ENCODE measurements at regions not wholly inside any gene's neighbourhood (a gene's known extent, or its start where the extent isn't known, plus 50 kb on each side); places are given as distances from the start of the nearest gene placed in this dataset.
A peak's percentile ranks its signal among the peaks of the same experiment; 100 is the strongest.
"Not testable (repeated sequence)": the region's sequence is repeated elsewhere in the genome, so short reads cannot be mapped to it uniquely, and the experiment has no call there.

DNA sequence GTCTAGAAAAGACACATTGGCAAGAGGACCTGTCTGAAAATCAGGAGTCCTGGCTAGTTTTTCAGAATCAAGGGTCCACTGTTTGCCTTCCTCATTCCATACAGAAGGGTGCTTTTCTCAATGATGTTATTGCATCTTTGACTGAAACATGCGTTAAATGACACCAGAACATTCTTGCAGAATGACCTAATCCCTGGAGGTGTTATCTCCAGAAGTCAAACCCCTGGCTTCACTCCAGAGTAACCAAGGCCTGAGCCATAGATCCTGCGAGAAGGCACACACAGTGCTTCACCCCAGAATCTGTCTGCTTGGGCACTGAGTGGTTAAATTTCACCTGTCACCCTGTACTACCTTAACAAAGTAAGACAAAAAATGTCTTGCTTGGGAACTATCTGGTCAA is 1055.2 kb upstream of the FANCL start:
- DNase-seq: no peak

DNA sequence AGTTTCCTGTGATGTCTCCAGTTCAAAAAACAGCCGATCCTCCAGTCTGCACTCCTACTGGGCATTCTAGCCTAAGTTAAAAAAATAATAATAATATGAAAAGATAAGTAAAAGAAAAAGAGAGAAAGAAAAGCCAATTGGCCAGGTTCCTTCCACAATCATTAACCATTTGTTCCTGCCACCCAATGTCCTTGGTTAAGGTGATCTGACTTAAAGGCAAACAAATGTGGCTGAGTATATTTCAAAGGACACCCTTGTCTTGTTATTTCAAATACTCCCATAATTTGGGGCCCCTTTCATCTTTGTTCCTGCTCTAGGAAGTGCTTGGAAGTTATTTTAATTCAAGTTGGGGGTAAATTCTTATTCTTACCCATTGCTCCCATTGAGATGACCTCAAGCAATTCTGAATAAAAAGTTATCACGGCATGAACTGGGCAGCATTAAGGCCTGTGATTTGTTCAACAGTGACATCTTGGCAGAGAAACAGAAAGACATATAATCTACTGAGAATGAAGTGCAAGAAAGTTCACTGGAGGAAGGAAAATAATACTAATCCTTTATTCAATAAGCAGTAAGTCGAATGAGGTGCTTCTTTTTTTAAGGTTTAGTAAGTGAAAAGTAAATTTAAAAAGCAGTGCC is 1054.5 kb upstream of the FANCL start:
- DNase-seq: no peak

DNA sequence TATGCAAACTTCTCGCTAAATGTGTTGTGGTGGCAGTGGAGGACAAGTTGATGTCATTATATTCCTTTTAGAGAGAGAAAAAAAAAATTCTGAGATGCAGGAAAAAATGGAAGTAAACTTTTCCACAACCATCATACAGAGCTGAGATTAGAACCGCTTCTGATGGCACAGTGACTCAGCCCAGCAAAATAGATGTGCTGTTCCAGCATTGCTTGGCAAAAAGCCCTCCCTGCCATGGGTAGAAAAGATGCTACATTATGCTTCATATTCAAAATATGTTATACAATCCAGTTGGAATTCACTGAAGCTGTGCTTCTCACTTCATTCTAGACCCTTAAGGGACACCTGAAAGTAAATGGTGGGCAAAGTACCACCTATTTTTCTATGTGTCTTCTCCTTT is 1047.6 kb upstream of the FANCL start:
- no peak for DNase-seq

GRCh38 chr2:59282374-59283057 is 1041.4 kb upstream of the FANCL start:
- DNase-seq: no peak

DNA sequence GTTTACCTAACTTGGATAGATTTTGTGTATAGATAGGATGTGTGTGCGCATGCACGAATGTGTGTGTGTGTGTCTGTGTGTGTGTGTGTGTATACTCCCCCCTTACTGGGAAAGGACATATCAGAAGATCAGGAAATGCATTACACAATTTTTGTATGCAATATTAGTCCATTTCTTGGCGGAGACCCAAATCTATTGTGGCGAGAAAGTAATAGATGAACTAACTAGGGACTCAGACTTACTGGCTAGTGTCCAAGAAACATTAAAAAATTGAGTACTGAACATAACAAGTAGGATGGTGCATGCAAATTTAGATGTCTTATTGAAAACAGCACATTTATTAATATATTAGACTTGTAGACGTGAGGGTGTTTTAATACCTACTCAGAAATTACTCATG is 1036.5 kb upstream of the FANCL start:
- DNase-seq: peak; percentile 17

DNA sequence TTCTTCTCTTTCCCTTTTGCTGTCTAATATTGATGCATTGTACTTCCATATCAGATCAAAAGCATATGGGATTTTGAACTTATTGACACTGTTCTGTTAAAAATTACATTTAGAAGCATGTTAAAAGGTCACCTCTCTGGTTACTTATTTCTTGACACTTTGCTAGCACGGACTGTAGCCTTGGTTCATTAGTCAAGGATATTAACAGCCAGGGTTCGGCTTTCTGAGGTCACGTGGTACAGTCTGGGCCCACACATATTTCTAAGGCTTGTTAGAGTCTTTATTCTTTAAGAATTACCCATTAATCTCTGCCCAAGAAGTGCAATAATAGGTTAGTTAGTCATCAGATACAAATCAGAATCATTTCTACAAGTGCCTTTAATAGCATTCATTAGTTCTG is 1035.8 kb upstream of the FANCL start:
- DNase-seq: no peak

DNA sequence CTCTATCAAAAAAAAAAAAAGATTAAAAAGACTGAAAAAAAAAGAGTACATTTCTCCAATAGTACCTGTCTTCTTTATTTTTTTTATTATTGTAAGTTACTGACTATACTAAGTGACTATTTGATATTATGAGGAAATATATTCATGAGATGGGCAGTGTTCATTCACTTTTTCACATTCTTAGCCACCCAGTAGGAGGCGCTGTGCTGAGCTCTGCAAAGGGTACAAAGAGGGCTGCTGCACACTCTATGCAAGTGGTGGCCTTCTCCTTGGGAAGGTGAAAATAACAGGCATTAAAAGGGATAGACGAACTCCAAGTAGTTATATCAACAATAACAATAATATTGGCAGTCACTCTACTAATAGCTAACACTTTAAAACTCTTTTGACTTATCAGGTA is 1034.9 kb upstream of the FANCL start:
- DNase-seq: peak; percentile 4

- DNase-seq: no peak
Observed at GRCh38 chr2:59266453-59266852, 1025.3 kb upstream of the FANCL start.

GRCh38 chr2:59259913-59260312 is 1018.8 kb upstream of the FANCL start:
- no peak for DNase-seq

- DNase-seq: no peak
Observed at GRCh38 chr2:59256290-59256689, 1015.2 kb upstream of the FANCL start.

DNA sequence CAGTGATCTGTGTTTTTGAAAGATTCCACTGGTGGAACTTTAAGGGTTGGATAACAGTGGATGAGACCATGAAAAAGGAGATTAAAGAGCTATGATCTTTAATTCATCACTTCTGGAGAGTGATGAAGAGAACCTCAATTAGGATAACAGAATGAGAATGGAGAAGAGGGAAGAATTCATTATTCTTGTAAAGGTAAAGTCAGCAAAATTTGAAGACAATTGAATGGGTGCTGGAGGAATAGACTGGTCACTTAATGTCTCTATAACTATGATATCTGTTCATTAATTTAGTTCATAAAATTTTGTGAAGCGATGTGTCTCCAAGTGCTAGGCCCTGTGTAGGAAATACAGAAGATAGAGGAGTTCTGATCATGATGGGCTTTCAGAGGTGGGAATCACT is 1013.2 kb upstream of the FANCL start:
- DNase-seq: no peak

DNA sequence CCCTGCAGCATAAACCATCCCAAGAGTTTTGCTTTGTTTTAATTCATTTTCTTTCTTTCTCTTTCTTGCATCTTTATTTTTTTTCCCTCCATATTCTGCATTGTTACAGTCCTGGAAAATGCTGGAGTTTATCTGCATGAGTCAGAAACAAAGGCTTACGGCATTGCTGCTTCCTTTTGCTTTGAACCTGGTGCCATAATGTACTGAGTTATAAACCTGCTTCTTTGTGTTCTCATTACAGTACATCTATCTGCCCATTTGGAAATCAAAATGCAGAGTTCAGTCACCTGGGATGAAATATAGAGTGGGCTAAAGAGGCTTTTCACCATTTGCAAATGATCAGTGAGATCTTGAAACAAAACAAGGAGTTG is 1009.2 kb upstream of the FANCL start:
- no peak for DNase-seq

DNA sequence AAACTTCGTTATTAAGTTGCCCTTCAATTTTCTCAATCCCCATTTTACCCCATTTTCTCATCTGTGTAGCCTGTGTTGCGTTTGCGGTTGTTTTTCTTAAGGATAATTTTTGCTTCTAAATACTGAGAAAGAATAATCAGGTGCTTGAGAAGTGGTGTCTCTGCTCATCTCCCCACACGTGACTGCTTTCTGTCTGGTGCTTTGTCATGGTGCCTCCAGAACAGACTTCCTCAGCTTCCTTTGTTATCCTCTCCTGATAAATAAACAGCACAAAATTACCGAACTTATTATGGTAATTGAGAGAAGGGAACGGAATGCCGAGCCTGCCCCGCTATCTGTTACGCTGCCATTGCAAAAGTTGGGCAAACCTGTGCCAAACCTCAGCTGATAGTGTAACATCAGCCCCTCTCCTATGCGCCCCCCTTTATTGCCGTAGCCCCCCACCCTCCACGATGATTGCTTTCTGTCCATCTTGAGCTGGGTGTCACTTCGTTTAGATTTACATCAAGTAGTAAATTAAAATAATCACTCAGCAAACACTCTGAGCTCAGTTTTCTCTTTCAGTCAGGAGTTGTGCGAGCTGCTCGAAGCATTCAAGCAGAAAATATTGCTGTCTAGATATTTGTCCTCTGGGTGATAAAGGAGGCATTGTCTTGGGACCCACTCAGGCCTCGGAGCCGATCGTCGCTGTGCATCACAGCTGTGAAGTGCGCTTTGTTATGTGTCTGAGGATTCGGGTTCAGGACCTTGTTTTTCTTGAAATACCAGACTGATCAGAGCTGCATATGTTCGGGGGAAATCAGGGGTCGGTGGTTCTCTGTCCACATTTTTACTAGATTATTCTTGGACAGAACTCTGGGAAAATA is 1008.5 kb upstream of the FANCL start:
- no peak for DNase-seq

DNA sequence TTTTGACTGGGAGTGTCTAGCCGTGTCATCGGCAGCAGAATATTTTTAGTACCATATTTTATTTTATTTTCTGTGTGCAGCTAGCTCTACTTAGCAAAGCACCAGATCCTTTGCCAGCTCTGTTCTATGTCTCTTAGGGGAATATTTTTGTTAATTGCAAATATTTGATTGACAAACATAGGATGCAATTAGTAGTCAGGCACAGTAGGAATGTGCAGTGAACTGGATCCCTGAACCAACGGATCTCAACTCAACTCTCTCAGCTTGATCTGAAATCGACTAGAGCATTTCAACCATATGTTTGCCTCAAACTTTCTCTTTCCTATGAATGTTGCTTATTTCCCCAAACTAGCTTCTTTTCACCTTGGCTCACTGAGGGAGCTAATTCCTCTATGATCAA is 998.0 kb upstream of the FANCL start:
- DNase-seq: no peak

- no peak for DNase-seq
Observed at GRCh38 chr2:59237311-59237710, 996.2 kb upstream of the FANCL start.

DNA sequence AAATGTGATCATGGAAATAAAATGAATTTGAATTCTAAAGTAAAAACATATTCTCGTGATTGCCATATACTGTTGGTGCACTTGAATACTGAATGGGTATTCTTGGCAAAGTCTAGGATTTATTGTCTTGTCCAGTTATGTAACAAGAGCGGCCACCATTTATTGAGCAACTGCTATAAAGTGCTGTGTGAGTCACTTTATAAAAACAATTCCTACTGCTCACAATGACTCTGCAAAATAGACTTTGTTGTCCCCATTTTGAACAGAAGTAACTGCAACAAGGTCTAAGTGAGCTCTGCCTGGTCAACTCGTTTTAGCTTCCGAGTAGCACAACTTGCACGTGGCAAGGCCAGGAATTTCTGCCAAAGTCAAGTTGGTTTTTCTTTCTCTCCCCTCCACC is 995.6 kb upstream of the FANCL start:
- no peak for DNase-seq

GRCh38 chr2:59233920-59234319 is 992.8 kb upstream of the FANCL start:
- DNase-seq: no peak

- DNase-seq: no peak
Observed at GRCh38 chr2:59233448-59233847, 992.3 kb upstream of the FANCL start.

DNA sequence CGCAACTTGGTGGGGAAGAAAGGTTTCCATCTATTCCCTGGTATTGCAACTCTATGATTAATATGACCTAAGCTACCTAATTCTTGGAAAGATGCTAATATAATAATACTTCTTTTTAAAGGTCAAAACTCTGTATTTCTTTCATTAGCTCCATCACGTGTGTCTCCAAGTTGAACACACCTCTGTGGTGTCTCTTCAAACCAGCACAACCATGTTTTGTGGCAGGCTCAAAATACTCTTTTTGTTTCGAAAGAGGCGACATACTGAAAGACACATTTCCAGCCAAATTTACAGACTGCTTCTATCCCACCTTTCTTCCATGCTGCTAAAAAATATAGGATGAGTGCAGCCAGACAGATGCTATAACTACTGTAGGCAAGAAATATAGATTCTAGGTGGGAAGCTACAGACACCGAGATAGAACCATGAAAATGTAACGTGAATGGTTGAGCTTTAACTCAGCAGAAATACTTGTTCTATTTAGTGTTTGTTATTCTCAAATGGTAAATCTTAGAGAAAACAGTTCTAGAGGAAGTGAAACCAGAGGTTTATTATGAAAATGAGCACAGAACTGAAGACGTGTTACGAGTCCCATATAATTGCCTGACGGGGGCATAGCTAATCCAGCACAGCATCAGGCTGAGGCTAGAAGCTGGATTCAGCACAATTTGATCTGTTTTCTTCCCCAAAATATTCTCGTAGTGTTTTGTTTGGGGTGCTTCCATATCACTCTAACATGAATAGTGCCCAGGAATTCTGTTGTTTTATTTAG is 991.5 kb upstream of the FANCL start:
- no peak for DNase-seq

DNA sequence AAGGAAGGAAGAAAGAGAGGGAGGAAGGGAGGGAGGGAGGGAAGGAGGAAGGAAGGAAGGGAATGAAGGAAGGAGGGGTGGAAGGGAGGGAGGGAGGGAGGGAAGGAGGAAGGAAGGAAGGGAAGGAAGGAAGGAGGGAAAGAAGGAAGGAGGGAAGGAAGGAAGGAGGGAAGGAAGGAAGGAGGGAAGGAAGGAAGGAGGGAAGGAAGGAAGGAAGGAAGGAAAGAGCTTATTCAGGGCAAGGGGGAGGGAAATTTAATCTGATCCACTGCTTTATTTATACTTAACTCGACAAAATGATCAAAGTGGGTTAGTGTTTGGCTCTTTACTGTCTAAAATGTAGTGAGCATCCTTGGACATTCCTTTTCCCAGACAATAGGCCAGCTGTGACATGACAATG is 985.2 kb upstream of the FANCL start:
- DNase-seq: not testable (repeated sequence)

DNA sequence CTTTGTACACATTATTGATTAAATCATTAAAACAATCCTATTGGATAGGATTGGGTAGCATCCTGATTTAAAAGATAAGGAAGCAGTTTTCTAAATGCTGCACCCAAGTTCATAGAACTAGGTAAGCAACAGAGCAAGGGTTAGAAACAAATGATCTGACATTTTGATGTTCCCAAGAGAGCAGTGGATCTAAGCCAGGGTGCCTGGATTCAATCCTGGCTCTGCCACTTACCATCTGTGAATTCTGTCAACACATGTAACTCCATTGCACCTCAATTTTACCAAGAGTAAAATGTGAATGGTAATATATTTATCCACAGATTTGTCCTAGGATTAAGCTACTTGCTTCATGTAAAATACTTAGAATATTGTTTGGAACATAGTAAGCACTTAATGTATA is 982.6 kb upstream of the FANCL start:
- DNase-seq: no peak

DNA sequence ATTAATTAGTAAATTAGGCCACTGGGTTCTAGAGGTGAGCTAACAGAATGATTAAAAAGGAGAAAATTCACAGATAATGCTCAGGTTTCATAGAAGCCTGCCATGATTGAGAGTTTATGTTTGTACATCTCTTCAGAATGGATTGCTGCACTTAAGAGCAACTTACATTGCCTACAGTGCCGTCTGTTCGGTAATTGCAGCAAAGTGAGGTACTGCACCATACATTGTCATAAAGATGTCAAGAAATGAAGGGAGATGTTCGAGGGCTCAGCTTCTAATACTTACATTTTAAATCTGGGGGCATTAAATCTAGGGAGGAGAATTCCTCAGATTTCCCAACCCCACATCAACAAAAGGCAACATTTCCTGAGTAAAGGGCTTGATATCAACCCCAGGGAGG is 976.2 kb upstream of the FANCL start:
- DNase-seq: no peak

GRCh38 chr2:59206361-59206760 is 965.2 kb upstream of the FANCL start:
- DNase-seq: no peak

Data from hematopoietic multipotent progenitor cell treated with erythropoietin and hydrocortisone succinate and interleukin-3 and kit ligand, for 8 days (in vitro differentiated cells).